RKO (cell line): ENCODE measurements at regions not wholly inside any gene's neighbourhood (a gene's known extent, or its start where the extent isn't known, plus 50 kb on each side); places are given as distances from the start of the nearest gene placed in this dataset.
A peak's percentile ranks its signal among the peaks of the same experiment; 100 is the strongest.
"Not testable (repeated sequence)": the region's sequence is repeated elsewhere in the genome, so short reads cannot be mapped to it uniquely, and the experiment has no call there.

Experiments
- DNase-seq: peaks from one replicate; pipeline ENCODE4 v3.0.0-alpha.2; 2016; ENCODE audit warnings: low spot score

- peak; percentile 96 for DNase-seq
These were observed 84.6 kb upstream of the NDUFV2 start for GRCh38 chr18:9017905-9018227.

- DNase-seq, result no peak
These were observed 83.4 kb upstream of the NDUFV2 start for GRCh38 chr18:9019135-9019534.

- DNase-seq, result no peak
These were observed 82.3 kb upstream of the NDUFV2 start for GRCh38 chr18:9020221-9020620.

- no peak for DNase-seq
These were observed 81.0 kb upstream of the NDUFV2 start for GRCh38 chr18:9021458-9021857.

DNA sequence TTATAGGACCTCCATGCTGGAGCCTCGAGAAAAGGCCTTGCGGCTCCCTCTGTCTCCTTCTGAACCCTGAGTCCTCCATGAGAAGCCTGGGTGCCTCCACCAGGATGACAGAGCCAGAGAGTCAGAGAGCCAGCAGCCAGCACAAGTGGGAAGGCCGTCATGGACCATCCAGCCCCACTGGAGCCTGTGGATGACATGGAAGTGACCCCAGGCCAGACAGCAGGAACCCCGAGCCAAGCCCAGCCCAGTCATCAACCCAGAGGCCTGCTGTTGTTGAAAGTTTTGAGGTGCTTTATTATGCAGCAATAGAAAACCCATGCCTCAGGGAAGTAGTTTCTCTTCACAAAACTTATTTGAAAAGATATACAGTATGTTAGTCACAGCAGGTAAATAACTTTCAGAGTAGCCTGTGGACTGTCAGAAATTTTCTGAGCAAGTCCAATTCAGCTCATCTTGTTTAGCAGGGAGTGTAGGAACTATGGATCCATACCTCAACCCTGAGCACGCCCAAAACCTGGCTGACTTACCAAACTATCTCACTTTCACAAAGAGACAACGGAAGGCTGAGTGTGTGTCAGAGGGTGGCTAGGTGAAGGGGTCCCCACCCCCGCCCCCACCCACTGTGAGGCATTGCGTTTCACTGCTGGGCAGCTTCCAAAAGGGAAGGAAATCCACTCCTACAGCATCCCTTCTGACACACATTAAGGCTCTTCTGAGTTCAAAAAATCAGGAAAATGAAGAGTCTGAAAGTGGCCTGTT, 79.9 kb upstream of the NDUFV2 start:
- DNase-seq, result peak; percentile 19

- not testable (repeated sequence) for DNase-seq
These were observed 78.4 kb upstream of the NDUFV2 start for GRCh38 chr18:9024031-9024646.

- DNase-seq, result peak; percentile 81
These were observed 77.2 kb upstream of the NDUFV2 start for GRCh38 chr18:9025091-9025838.

GRCh38 chr18:9029131-9029530, 73.4 kb upstream of the NDUFV2 start:
- no peak for DNase-seq

DNA sequence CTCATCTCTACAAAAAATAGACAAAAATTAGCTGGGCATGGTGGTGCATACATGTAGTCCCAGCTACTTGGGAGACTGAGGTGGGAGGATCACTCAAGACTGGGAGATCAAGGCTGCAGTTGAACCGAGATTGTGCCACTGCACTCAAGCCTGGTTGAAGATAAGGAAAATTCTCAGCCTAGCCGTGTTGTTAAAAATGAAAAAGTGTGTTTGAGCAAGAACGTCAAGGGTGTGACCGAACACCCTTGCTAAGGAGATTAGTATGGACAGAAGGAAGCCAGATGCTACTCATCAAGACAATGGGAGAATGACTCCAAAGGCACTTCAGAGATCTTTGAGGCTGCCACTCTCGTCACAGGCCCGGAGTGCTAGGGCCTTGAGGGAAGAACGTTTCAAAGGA, 70.0 kb upstream of the NDUFV2 start:
- no peak for DNase-seq

DNA sequence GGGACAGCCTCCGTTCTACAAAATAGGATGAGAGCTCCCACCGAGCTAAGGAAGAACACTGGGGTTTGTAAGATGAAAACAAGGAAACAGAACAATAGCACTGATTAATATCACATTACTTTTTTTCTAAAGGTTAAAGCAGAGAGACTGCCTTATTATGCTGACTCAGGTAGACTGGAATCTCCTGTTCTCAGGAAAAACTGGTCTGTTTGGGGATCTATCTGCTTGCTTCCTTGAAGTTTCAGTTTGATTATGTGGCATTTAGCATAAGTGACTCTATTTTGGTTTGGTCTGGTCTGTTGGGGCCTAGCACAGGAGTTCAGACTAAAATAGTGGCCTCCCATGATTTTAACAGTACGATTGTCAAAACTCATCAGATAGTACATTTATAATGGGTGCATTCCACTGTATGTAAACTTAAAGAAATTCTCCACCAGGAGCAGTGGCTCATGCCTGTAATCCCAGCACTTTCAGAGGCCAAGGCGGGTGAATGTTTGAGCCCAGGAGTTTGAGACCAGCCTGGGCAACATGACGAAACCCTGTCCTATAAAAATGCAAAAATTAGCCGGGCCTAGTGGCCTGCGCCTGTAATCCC, 64.1 kb upstream of the NDUFV2 start:
- no peak for DNase-seq

- no peak for DNase-seq
These were observed 62.9 kb upstream of the NDUFV2 start for GRCh38 chr18:9039441-9040071.

- DNase-seq, result no peak
These were observed 59.6 kb upstream of the NDUFV2 start for GRCh38 chr18:9042766-9043481.

GRCh38 chr18:9043581-9043980, 58.9 kb upstream of the NDUFV2 start:
- DNase-seq, result no peak

DNA sequence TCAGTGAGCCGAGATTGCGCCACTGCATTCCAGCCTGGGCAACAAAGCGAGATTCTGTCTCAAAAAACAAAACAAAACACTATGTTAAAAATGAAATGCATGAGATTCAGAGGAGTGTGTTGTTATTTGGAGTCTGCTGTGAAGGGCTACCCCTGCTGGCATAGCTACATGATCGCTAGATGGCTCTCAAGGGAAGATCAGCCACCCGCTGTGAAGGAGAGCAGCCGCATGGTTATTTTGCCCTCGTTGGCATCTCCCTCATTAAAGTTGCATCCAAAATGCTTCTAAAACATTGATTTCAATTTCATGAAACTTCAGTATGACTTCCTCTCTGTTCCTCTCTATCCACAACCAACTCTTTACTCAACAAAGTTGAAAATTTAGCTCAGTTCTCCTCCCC, 54.8 kb upstream of the NDUFV2 start:
- DNase-seq, result no peak

DNA sequence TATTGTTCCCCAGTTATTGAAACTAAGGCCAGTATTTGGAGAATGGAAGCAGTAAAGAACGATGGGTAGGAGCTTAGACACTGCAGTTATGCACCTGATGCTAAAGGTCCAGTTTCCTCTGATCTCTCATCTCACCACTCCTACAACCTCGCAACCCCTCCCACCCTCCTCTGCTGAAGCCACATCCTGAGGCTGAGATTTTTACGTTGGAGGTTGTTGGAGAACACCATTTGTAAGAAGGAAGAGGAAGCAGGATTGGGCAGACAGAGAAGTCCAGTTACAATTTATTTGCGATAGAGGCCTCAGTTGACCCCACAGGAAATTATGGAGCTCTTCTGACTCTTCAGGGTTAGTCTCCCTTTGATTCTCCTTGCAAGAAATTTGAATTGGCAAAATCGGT, 54.3 kb upstream of the NDUFV2 start:
- no peak for DNase-seq

DNA sequence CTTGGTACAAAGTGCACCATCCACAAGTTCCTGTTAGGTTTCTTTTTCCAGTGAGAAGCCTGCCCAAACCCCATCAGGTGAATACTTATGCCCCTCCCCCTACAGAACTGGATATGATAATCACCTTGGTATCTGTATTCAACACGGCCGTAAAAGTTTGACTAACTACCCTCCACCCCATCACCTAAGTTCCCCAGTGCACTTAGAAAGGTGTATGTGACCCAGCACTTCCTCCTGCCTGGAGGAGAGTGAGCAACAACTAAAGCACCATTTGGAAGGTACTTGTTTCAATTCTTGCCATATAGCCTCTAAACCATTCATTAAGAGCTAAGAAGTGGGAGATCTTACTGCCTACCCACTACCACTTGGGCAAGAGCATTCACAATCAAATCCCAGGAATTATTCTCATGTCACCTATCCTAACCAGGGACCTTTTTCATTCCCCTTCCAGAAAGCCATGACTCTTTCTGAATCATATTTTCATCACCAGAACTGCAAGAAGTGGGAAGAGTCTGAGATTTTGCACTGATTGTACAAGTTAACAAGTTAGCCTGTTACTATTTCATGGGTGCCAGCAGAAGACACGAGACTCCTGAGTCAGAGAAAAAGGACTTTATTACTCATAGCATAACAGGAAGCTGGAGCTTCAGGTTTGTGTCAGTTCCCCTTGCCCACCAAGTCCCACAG, 53.5 kb upstream of the NDUFV2 start:
- peak; percentile 82 for DNase-seq

- no peak for DNase-seq
These were observed 53.0 kb upstream of the NDUFV2 start for GRCh38 chr18:9049495-9049809.

DNA sequence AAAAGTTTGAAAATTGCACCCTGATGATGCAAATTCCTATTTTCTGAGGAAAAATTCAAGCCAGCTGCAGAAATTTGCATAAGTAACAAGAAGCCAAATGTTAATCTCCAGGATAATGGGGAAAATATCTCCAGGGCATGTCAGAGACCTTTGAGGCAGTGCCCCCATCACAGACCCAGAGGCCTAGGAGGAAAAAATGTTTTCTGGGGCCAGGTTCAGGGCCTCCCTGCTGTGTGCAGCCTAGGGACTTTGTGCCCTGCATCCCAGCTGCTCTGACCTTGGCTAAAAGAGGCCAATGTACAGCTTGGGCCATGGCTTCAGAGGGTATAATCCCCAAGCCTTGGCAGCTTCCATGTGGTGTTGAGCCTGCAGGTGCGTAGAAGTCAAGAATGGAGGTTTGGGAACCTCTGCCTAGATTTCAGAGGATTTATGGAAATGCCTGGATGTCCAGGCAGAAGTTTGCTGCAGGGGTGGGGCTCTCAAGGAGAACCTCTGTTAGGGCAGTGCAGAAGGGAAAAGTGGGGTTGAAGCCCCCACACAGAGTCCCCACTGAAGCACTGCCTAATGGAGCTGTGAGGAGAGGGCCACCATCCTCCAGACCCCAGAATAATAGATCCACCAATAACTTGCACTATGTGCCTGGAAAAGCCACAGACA, 51.7 kb upstream of the NDUFV2 start:
- DNase-seq, result not testable (repeated sequence)
